ENCODE measurements at regions not wholly inside any gene's neighbourhood (a gene's known extent, or its start where the extent isn't known, plus 50 kb on each side); places are given as distances from the start of the nearest gene placed in this dataset.

- TF ChIP-seq GATA2 (IDR thresholded peaks at IDR 0.05; ENCODE audit: low read depth, low read length) (no peak), GATA3 (IDR thresholded peaks at IDR 0.05; ENCODE audit: low read depth, low read length) (no peak)
Measured at GRCh38 chr5:67426961-67427849, 230.6 kb upstream of the CD180 start.
